ENCODE measurements at regions not wholly inside any gene's neighbourhood (a gene's known extent, or its start where the extent isn't known, plus 50 kb on each side); places are given as distances from the start of the nearest gene placed in this dataset.
"Not testable (repeated sequence)": the region's sequence is repeated elsewhere in the genome, so short reads cannot be mapped to it uniquely, and the experiment has no call there.

- TF ChIP-seq PAX5 (IDR thresholded peaks at IDR 0.05; ENCODE audit: insufficient read depth, low read length, severe bottlenecking); POLR2AphosphoS5 (IDR thresholded peaks at IDR 0.05; ENCODE audit: low read depth, low read length); POLR2A (IDR thresholded peaks at IDR 0.05; ENCODE audit: low read depth, low read length); TAF1 (IDR thresholded peaks at IDR 0.05; ENCODE audit: low read depth, low read length); SPI1 (IDR thresholded peaks at IDR 0.05; ENCODE audit: low read depth, low read length); POU2F2 (IDR thresholded peaks at IDR 0.05; ENCODE audit: low read depth, low read length): not testable (repeated sequence)
Measured at GRCh38 chr3:63136249-63136648, 141.9 kb upstream of the SYNPR start.
